Pancreas (tissue), 10 donors: ENCODE measurements at regions not wholly inside any gene's neighbourhood (a gene's known extent, or its start where the extent isn't known, plus 50 kb on each side); places are given as distances from the start of the nearest gene placed in this dataset.
A peak's percentile ranks its signal among the peaks of the same experiment; 100 is the strongest.

Source experiments
- ATAC-seq, 4 donors: fragments of 200-7000 bp; cut with Tn5 transposase; one replicate each; pipeline versions ENCODE4 v1.8.0 to v1.9.1; 2020; ENCODE audit warnings: mild to moderate bottlenecking in 4 of 4, moderate library complexity in 4 of 4
- DNase-seq, 6 donors: peaks; one replicate each; pipeline ENCODE4 v3.0.0-alpha.2; 2020
- FAIRE-seq: peaks from 2 replicates; lab custom pipeline; 2012; peaks lifted over from hg19 to GRCh38; lab: Jason Lieb, UNC
- H3K27ac ChIP-seq, 4 donors: fragments of 200-600 bp; sonication (generic); 1 replicate in 3 of 4; 2 replicates in 1 of 4; pipeline versions ENCODE4 v1.5.0 to v1.8.0; 2020
- H3K27me3 ChIP-seq, 4 donors: fragments of 200-600 bp; one replicate each; pipeline ENCODE4 v1.8.0; 2021
- H3K36me3 ChIP-seq, 3 donors: fragments of 200-600 bp; sonication (generic) in 1 of 3; one replicate each; pipeline versions ENCODE4 v1.5.0 to v1.8.0; 2020 to 2021
- H3K4me1 ChIP-seq, 3 donors: fragments of 200-600 bp; one replicate each; pipeline ENCODE4 v1.8.0; 2021
- H3K4me3 ChIP-seq, 4 donors: fragments of 200-600 bp; sonication (generic) in 2 of 4; one replicate each; pipeline versions ENCODE4 v1.5.0 to v1.8.0; 2020 to 2021
- H3K9me3 ChIP-seq, 4 donors: fragments of 200-600 bp; one replicate each; pipeline ENCODE4 v1.8.0; 2021
- WGBS, 2 donors: extraction: QIAGEN DNeasy Blood & Tissue Kit; methylation state at CpG; one replicate each; pipeline ENCODE4 v1.1.7; 2013; 5-methylcytosine and 5-hydroxymethylcytosine counted together
- intact Hi-C, 3 donors: fragments of 100-400 bp; cut with DNase I; formaldehyde crosslinking; loops; one replicate each; pipeline versions ENCODE4 v1.11.1 to v1.14.2; 2022
- TF ChIP-seq, protein P1 (sequence below), 4 donors: fragments of 200-600 bp; sonication (generic) in 3 of 4; IDR thresholded peaks; one replicate each; pipeline versions ENCODE4 v1.5.0 to v1.8.0; 2021; ENCODE audit warnings: antibody characterized with exemption in 4 of 4
- donor health status: healthy with polysubstance abuse.
- donor health status: DM: no; HTN: no; CAD: no; lungs with moderate emphysema.
- donor health status: DM: no; HTN: no; CAD: no.
- donor health status: control.
- donor health status: control.
- donor health status: Bipolar disorder and iron deficiency.
- donor health status: DM: yes; HTN: yes; CAD: no.
- donor health status: DM: no; HTN: no; CAD: no.
- donor health status: DM: no; HTN: no; CAD: no.
- donor health status: DM: yes; HTN: yes; CAD: no.

DNA sequence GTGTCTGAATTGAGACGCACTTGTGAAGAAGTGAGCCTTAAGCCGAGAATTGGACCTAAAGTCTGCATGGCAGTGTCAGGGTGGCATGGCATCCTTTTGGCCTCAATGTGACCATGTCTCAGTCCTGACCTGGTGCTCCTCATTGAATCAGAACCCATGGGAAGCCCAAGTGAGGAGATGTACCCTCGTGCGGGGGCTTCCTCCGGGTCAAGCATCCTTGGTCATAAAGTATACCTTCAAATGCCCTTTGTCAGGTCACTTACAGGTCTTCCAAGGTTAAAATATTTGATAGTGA lies 202.2 kb downstream of the GADD45G start:
- Histone ChIP-seq H3K9me3 (no peaks in the 10 kb centered on the region), H3K4me1 (no peaks in the 10 kb centered on the region), H3K4me3 (no peak overlapping the region), H3K36me3 (no peaks in the 10 kb centered on the region), H3K27ac (no peak overlapping the region), H3K27me3 (no peaks in the 10 kb centered on the region)
- TF ChIP-seq, protein P1, sequence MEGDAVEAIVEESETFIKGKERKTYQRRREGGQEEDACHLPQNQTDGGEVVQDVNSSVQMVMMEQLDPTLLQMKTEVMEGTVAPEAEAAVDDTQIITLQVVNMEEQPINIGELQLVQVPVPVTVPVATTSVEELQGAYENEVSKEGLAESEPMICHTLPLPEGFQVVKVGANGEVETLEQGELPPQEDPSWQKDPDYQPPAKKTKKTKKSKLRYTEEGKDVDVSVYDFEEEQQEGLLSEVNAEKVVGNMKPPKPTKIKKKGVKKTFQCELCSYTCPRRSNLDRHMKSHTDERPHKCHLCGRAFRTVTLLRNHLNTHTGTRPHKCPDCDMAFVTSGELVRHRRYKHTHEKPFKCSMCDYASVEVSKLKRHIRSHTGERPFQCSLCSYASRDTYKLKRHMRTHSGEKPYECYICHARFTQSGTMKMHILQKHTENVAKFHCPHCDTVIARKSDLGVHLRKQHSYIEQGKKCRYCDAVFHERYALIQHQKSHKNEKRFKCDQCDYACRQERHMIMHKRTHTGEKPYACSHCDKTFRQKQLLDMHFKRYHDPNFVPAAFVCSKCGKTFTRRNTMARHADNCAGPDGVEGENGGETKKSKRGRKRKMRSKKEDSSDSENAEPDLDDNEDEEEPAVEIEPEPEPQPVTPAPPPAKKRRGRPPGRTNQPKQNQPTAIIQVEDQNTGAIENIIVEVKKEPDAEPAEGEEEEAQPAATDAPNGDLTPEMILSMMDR (IDR thresholded peaks at IDR 0.05) = no peak
- no peak for ATAC-seq
- intact Hi-C loops = no loop called here
- DNase-seq = no peak
- no peak for FAIRE-seq
- 92 to 93% methylated on average over 5 of the region's 5 CpGs for WGBS, 2 donors

DNA sequence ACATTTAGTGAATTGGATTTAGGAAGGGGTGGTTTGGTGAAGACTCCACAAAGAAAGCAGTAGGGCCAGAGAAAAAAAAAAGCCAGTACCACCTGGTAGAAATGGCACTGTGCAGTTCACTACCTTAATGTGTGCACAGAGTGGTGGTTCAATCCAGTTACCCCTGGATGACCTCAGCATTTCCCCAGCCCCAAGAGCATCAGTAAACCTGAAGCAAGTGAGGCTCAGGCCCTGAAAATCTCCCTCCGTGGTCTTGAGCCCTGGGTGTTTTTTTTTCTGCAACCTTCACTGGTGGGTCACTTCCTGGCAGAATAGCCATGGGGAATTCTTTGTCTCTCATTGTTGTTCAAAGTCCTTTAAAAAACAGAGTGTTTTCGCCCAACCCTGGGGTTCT lies 202.9 kb downstream of the GADD45G start:
- TF ChIP-seq, protein P1 (IDR thresholded peaks at IDR 0.05) = no peak
- Histone ChIP-seq H3K4me3 (no peak overlapping the region), H3K27ac (no peak overlapping the region), H3K36me3 (no peaks in the 10 kb centered on the region), H3K4me1 (no peaks in the 10 kb centered on the region), H3K27me3 (no peaks in the 10 kb centered on the region), H3K9me3 (no peaks in the 10 kb centered on the region)
- no peak for DNase-seq
- no peak for ATAC-seq
- intact Hi-C loops = no loop called here
- 87 to 89% methylated on average over 2 of the region's 2 CpGs for WGBS, 2 donors
- no peak for FAIRE-seq

- no peak for FAIRE-seq
Observed at GRCh38 chr9:89808076-89808755, 203.4 kb downstream of the GADD45G start.

DNA sequence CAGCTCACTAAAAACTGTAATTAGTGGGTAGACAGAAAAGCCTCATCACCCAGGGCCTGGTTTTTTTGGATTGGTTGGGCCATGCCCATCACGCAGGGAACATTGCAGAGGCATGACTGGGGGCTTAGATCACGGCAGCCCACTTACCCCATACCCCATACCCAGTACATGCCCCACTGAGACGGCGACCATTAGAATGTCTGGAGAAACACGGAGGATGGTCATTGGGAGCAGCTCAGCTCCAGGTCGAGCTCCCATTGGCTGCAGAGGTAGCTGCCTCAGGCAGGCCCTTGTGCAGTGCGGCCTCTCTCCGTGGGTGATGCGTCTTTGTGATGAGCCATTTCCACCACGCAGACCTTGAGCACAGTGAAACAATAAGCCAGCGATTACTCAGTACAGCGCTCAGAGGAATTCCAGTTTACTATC lies 204.0 kb downstream of the GADD45G start:
- FAIRE-seq (no peak), DNase-seq (no peak), ATAC-seq (no peak)
- H3K9me3 ChIP-seq = no peaks in the 10 kb centered on the region
- no peaks in the 10 kb centered on the region for H3K4me1 ChIP-seq
- no peak overlapping the region for H3K27ac ChIP-seq
- no peak overlapping the region for H3K4me3 ChIP-seq
- H3K27me3 ChIP-seq = no peaks in the 10 kb centered on the region
- H3K36me3 ChIP-seq = no peaks in the 10 kb centered on the region
- intact Hi-C loops = no loop called here
- TF ChIP-seq, protein P1 (IDR thresholded peaks at IDR 0.05) = no peak
- 94 to 95% methylated on average over 12 of the region's 12 CpGs for WGBS, 2 donors

More at GRCh38 chr9:89808076-89808755, 203.4 kb downstream of the GADD45G start:
- intact Hi-C loops = no loop called here
- H3K27ac ChIP-seq = no peak overlapping the region
- H3K27me3 ChIP-seq = no peaks in the 10 kb centered on the region
- ATAC-seq (peak in 2 of 4 donors; percentile 43 to 46), DNase-seq (no peak)
- H3K36me3 ChIP-seq = no peaks in the 10 kb centered on the region
- no peak overlapping the region for H3K4me3 ChIP-seq
- WGBS, 2 donors = 84 to 85% methylated on average over 13 of the region's 13 CpGs
- no peaks in the 10 kb centered on the region for H3K4me1 ChIP-seq
- TF ChIP-seq, protein P1 (IDR thresholded peaks at IDR 0.05) = no peak
- no peaks in the 10 kb centered on the region for H3K9me3 ChIP-seq

DNA sequence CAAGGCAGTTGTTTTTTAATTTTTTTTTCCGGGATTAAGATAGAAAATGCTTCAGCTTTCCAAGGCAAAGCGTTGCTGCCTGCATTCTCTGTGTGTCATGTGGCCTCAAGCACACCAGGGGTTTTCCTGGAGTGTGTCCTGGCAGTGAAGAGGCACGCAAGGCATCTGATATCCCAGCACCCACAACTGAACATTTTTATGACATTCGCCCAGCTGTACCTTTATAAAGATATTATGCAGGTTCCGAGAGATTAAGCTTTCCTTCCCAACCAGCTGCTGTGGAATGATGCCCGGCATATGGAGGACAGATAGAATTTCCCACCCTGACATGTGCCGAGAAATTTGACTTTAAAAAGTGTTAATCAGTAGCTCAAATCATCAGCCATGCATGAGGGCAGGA lies 205.6 kb downstream of the GADD45G start:
- Histone ChIP-seq H3K9me3 (no peaks in the 10 kb centered on the region), H3K4me1 (no peaks in the 10 kb centered on the region), H3K27ac (no peak overlapping the region), H3K27me3 (no peaks in the 10 kb centered on the region), H3K36me3 (no peaks in the 10 kb centered on the region), H3K4me3 (no peak overlapping the region)
- intact Hi-C loops = no loop called here
- DNase-seq (no peak), ATAC-seq (peak in 2 of 4 donors; percentile 61 to 62), FAIRE-seq (no peak)
- TF ChIP-seq, protein P1 (IDR thresholded peaks at IDR 0.05) = no peak
- WGBS, 2 donors = 36 to 45% methylated on average over 7 of the region's 7 CpGs
